ENCODE measurements at regions not wholly inside any gene's neighbourhood (a gene's known extent, or its start where the extent isn't known, plus 50 kb on each side); places are given as distances from the start of the nearest gene placed in this dataset.
"Not testable (repeated sequence)": the region's sequence is repeated elsewhere in the genome, so short reads cannot be mapped to it uniquely, and the experiment has no call there.

DNA sequence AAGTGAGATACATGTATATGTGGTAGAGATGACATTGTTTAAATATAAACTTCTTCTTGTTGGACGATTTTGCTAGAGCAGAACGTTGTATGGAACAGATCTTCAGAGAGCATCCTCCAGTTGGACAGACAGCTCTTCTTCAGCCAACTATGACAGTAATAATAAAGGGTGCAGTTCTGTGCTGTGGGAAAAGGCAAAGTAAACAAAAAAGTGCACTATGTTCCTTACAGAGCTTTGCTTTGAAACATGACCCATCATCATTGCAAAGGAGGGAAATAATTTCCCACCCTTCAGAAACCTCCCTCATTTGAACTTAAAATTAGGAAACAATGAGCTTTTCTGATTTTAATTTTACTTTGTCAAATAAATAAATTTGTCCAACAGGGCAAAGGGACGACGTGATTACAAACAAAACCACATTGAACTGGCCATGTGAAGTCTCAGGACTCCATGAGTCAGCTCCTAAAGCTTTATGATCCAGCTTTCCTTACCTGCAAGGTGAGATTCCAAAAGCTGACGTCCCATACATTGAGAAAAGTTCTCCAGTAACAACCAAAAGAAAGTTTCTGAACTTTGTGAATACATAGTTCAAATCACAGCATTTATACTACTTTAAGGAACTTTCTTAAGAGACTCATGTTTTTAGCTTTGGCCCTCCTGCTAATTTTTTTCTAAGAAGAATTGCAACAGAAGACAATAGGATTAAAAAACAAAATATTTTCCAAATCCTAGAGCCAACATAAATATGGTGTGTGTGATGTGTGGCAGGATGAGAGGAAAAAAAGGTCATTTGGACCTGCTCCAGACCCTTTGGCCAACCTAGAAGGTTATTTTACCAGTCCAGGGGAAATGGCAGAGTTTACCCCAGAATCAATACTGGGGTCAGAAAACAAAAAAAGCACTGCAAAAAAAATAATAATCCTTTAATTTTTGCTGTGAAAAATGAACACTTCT, 565.4 kb upstream of the NRP1 start:
- no peak for DNase-seq (ENCODE audit: low read depth)

DNA sequence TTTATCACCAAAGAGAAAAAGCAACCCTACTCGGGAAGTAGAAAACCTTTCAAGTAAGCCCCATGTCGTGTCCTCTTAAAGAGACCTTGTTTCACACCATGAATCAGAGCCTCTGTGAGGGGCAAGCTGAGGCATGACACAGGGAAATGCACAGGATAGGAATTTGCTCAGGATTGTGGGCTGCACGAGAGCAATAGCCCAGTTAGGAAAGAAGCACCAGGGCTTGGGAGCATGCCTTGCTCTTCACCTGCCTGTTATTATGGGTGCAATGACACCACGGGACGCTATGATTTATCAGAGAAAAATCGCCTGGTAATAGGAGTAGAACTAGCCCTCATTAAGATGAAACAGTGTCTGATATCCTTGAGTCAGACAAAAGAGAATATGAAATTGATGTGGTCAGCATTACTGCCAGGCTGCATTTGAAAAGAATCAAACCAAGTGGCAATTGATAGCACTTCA, 562.9 kb upstream of the NRP1 start:
- DNase-seq (ENCODE audit: low read depth) = no peak

DNA sequence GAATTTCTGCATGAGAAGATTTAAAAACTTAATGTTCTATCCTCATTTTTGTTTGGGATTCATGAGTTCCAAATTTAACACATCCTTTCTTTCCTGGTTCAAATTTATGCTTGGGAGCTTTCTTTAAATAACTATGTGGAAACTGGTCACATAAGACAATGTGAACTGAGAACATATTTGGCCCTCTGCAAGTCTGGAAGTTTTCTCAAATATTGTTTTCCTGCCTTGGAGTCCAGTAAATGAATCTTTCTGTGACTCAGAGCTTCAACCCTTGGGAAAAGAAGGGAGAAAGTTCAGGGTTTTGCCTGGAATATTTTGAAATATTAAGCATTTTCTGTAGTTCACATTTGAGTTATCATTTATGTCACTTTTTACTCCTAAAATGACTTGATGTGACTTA, 559.0 kb upstream of the NRP1 start:
- DNase-seq (ENCODE audit: low read depth) = no peak

DNA sequence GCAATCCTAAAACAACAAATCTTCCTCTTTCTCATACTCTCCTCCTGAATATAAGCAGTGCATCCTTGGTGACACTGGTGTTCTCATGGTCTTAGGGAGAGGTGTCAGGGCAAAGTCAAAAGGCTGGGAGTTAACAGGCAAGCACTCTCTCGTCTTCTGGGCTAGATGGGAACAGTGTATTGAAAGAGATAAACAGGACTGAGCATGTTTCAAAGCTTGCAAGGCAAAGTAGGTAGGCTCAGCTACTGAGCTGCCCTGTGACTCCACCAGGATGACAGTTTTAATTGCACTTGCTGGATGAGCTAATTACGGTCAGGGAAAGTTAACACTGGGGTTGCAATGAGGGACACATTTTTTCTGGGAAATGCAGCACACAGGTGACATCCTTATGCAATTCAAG, 554.9 kb upstream of the NRP1 start:
- DNase-seq (ENCODE audit: low read depth) = no peak

DNA sequence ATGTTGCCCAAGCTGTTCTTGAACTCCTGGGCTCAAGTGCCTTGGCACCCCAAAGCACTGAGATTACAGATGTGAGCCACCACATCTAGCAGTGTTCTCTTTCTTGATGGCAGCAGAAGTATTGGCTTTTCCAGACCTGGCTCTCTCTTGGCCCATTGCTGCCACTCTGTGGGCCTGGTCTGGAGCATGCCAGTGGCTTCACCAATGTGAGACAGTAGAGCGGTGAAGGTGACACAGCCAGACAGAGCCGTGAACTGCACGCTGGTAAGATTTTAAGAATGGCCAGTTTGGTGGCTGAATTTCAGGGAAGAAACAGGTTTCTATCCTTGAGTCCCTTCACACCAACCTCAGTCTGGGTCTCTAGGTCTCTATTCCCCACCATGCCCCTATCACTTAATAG, 552.7 kb upstream of the NRP1 start:
- no peak for DNase-seq (ENCODE audit: low read depth)

DNA sequence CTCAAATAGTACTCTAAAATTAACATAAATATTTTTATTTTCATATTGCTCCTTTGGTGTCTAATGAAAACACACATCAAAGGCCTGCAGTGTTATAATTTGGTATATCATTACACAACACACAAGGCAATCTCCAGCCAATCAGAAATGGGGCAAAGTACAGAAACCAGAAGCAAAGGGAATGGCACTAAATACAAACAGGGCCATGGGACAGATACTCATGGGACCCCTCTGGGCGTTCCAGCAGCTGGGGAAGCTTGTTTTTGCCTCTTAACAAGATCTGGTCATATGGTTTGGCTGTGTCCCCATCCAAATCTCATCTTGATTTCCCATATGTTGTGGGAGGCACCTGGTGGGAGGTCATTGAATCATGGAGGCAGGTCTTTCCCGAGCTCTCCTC, 551.8 kb upstream of the NRP1 start:
- DNase-seq (ENCODE audit: low read depth) = no peak

DNA sequence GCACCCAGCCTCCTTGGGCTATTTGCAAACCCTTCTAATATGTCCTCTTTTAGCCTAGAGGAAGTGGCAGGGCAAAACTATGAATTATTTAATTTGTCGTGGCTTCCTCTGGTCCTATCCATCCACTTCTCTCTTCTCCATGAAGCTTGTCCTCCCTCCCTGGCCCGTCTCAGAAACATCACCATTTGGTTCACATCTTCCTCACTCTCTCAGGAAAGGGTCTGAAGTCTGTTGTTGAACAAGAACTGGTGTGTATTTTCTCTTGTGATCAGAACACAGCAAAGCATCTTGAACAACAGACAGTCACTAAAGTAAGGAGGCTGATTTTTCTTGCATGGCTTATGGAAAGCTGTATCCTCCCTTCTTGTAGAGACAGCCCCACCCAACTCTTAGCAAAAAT, 550.1 kb upstream of the NRP1 start:
- DNase-seq (ENCODE audit: low read depth) = no peak

DNA sequence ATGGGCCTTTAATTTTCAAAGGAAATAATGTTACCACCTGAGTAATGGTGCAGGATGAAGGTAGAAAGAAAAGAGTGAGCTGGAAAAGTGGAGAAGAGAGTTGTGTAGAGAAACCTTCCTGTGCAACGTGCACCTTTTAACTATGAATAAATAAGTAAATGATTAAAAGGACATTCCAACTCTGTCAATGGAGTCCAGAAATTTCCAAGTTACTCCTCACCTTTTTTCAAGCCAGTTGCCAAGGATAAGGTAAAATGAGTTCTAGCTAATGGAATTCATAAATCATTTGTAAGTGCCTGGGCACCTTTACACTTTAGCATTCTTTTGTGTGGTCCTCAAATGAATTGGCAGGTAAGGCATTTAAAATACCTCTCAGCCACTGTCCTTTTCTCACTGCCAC, 549.4 kb upstream of the NRP1 start:
- DNase-seq (ENCODE audit: low read depth) = no peak

DNA sequence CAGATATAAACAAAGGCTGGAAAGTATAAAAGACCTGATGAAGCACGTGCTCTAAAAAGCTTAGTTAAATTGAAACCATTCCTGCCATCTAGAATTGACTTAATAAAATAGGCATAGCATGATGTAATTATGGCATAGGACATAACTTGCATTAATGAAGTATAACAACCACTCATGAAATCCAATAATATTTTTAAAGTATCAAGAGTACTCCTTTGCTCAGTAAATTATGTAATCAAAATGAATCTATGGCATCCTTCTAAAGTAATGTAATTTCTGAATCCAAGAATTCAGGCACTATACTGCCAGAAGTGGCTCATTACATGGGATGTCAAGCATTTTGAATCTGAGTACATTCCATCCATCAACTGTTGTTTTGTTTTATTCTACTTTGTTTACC, 548.5 kb upstream of the NRP1 start:
- no peak for DNase-seq (ENCODE audit: low read depth)

DNA sequence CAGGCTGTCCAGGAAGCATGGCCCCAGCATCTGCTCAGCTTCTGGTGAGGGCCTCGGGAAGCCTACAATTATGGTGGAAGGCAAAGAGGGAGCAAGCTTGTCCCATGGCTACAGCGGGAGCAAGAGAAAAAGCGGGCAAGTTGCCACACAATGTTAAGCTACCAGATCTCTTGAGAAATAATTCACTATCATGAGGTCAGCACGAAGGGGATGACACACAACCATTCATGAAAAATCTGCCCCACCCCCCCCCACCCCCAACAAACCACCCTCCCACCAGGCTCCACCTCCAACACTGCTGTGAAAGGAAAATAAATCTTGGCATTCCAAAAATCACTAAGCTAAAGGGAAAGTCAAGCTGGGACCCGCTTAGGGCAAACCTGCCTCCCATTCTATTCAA, 545.8 kb upstream of the NRP1 start:
- no peak for DNase-seq (ENCODE audit: low read depth)

DNA sequence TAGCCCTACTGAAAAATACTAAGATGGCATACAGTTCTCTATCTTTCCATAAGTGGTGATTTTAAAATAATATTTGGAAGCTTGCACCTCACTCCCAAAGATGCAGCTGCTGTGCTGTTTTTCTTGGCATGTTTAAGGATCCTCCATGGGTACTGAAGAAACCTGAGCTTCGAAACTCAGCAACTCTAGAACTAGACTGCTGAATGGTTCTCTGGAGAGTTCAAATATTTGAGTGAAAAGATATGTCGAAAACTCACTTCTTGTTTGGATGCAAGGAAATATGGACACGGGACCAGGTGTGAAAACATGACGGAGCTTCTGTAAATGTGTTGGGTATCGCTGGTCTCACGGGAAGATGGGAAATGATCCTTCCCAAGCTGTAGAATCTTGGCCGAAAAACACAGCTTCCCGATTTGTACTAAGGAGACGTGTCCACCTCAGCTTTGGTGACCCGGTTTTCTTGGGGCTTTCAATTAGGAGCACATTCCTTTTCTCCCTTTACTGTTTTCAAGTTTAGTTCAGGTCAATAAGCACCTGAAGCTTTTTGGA, 543.8 kb upstream of the NRP1 start:
- DNase-seq (ENCODE audit: low read depth) = no peak

DNA sequence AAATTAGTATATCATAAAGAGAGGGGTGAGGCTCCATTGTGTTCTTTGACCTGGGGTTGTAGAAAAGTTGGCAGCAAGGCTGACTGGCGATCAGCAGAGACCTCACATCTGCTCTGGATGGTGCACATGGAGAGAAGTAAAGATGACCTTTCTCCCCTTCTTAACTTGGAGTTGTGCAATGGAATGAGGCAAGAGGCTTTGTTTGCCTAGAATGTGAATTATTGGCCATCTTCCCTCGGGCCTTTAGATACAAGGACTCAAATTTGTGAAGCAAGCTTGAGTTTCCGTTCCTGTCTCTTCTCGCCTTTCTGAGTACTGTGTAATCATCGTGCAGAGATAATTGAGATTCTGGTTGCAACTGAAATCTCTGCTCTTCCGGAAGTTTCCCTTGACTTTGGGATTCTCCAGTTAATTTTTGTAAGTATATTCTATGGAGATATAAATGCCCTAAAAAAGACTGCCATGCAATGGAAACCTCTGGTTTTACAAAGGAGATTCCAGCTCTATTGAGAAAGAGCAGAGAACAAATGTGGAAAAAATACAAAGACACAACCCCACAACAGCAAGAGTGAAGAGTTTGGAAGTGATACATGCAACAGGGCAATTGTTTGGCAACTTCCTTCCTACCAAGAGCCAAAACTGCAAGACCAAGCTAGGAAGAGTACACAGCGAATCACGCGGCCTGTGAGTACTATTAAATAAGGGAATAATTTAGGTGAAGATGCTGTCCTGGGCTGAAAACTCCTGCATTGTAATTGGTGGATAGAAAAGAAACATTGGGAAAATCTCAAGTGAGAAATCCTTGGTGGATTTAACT, 542.3 kb upstream of the NRP1 start:
- no peak for DNase-seq (ENCODE audit: low read depth)

DNA sequence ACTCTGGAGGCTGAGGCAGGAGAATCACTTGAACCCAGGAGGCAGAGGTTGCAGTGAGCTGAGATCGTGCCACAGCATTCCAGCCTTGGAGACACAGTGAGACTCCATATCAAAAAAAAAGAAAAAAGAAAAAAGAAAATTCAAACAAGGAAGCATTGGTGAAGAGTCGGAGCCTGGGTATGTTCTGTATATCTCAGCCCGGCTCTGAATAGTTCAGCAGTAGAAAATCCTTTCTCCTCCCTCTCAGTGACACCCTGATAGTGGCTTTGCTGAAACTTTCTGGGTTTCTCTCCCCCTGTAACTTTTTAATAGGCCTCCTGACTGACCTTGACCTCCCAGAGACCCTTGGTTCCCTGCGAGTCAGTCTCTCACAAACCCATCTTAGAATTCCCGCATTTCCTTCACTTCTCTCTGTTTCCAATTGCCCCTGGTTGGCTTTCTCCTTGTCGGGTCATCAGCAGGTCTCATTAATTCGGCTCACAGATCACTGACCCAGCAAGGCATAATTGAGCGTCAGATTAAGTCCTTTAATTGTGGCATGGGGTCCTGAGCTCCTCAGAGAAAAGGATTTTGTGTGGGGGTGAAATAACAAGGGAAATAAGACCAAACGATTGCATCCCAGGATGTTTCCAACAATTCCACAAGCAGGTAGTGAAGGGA, 541.6 kb upstream of the NRP1 start:
- no peak for DNase-seq (ENCODE audit: low read depth)

DNA sequence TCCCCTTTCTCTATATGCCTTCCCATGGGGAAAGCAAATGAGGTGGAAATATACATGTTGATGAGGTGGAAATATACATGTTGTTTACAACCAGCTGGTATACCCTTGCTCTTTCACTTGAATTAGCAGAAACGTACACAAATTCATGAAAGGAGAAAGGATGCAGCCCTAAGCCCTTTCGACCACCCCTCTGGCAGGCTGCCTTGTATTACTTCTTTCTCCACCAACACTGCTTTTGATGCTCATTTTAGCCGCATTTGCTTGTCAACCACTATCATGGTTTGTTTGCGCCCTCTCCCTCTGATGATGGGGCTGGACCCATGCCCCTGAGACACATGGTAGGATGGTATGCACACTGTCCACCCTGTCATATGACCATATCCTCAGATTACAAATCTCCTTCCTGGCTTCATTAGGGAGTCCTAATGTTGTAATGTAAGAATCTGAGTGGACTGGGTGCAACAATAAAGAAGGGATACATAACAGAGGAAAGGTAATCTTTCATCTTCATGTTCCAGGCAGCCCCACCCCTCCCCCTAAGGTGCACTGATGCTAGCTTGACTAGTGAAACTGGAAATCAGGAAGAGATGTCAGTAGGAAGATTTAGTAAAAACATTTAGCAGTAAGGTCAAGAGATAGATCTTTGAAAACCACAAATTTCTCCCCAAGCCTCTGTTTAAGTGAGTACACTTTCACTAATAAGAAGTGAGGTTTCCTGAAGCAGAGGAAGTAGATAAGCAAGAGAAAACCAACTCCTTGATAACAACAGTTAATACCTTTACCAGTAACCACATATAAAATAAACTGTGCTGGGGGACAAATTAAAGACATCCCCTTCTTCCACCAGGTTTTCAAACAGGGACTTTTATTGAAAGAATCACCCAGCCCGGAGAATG, 536.8 kb upstream of the NRP1 start:
- no peak for DNase-seq (ENCODE audit: low read depth)

DNA sequence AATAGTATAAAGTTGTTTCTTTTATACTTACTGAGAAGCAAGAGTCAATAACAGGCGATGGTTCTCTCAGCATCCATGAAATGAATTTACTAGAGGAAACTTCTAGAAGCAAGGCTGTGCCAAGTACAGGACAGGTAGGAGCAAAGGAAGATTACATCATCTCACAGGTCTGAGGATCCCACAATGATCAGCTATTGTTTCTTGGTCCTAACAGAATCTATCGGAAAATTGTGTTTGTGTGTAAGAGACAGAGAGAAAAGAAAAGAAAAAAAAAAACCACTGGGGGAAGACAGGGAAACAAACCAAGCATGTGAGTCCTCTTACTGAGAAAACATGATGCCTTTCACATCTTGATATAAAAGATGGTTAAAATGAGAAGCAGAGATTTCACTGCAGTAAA, 535.0 kb upstream of the NRP1 start:
- DNase-seq (ENCODE audit: low read depth) = no peak

DNA sequence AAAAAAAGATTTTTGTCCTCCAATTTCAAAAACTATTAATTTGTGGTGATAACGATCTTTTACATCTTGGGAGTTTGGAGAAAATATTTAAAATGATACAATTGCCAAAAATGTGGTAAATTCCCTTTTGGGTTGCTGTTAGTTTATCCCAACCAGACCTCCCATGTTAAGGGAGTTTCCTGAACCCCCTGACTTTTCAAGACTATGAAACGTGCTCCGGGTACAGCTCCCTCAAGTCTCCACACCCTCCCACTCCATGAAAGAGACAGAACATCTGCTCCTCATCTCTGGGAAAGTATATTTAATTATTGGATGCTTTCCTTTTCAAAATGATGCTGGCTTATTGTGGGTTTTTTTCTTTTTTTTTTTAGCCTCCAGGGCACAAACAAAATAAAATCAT, 534.6 kb upstream of the NRP1 start:
- DNase-seq (ENCODE audit: low read depth) = no peak

DNA sequence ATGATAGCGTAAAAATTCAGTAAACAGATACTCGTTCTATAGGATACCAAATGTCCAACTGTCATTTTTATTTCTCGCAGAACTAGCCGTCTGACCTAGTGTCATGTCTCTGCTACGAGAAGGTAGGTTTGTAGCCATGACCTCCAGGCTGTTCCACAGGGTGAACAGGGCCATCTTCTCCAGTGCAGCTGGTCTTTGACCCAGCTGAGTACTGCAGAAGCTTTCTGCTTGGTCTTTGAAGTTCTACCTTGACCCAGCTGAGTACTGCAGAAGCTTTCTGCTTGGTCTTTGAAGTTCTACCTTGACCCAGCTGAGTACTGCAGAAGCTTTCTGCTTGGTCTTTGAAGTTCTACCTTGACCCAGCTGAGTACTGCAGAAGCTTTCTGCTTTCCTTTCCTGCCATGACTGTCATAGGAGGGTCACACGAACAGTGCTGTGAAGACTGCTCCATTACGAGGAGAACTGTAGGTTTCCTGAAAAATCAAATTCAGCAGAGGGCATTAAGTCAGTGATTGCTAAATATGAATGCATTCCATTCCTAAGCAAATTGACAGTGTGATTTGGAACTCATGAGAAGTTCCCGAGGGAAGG, 532.8 kb upstream of the NRP1 start:
- not testable (repeated sequence) for DNase-seq (ENCODE audit: low read depth)

DNA sequence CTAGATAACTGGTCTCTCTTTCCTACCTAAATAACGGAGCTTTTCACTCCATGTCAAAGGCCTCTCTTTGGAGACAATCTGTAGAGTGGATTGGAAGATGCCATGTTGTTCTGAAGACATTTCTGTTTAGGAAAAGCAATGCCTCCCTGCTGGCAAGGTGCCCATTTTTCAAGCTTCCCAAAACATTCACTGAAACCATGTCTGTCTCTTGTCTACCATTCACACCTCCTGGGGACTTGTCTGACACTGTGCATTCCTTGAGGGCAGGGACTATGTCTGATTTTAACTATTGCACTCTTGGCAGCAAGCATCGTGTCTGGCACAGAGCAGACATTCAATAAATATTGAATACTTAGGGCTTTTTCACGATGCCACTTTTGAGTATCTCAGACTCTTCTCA, 528.9 kb upstream of the NRP1 start:
- DNase-seq (ENCODE audit: low read depth) = no peak

DNA sequence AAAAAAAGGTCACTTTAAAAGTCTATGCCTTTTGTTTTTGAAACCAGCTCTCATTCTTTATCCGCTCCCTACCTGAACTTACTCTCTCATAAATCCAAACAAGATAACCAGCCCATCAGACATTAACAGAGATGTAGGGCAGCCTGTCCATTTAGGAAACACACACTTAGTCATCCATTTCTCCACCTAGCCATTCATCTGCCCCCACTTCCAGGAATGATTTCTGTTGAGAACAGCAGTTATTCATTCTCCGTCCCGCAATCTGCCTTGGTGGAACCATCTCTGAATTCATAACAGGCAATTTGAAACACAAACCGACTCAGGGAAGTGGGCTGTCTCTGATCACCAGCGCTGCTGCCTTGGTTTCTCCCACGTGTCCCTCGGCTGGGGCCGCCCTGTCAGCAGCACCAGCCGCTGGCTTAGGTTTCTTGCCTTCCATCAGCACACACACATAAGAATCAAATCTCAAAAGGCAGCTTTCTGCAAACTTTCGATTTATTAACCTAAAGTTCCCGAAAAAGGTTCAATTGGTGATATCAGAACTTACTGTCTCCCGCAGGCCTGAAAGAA, 528.2 kb upstream of the NRP1 start:
- DNase-seq (ENCODE audit: low read depth) = no peak

DNA sequence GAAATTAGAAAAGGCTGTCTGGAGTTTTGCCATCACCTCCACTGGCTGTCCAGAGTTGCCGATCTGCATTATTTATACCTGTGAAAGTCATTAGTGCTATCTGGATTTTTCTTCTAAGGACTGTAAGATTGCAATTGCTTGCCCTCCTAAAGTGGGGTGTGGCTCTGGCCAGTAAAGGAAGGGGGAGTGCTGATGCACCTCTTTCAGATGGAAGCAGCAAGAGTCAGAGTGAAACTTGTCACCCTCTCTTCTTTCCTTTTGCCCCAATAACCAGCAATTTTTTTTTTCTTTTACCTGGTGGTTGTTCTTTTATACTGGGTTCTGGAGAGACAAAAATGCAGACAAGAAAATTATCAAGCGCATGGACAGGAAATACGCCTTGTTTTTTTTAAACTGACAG, 527.4 kb upstream of the NRP1 start:
- DNase-seq (ENCODE audit: low read depth) = no peak
